Neural cell (in vitro differentiated cells): ENCODE measurements at regions not wholly inside any gene's neighbourhood (a gene's known extent, or its start where the extent isn't known, plus 50 kb on each side); places are given as distances from the start of the nearest gene placed in this dataset.
A peak's percentile ranks its signal among the peaks of the same experiment; 100 is the strongest.

ENCODE experiments used
- H2AFZ ChIP-seq: fragments of 200-600, 300-800 bp; sonication (generic), shearing (Covaris generic); 2 replicates; pipeline ENCODE4 v1.6.0; 2014; ENCODE audit warnings: low read depth, mild to moderate bottlenecking, antibody characterized with exemption, low read length, moderate library complexity
- H3F3A ChIP-seq: fragments of 200-600 bp; shearing (Covaris generic); 2 replicates; pipeline ENCODE4 v1.6.1; 2016; ENCODE audit warnings: mild to moderate bottlenecking, moderate library complexity, mixed read lengths, antibody characterized with exemption, low read length; ENCODE audit not compliant: insufficient read depth, poor library complexity, severe bottlenecking
- H3K27ac ChIP-seq: fragments of 200-600, 300-800 bp; sonication (generic), shearing (Covaris generic); 2 replicates; pipeline ENCODE4 v1.5.1; 2014; ENCODE audit warnings: mild to moderate bottlenecking, low read length, moderate library complexity
- H3K27me3 ChIP-seq: fragments of 300-800, 200-600 bp; sonication (generic), shearing (Covaris generic); 2 replicates; pipeline ENCODE4 v1.6.0; 2014; ENCODE audit warnings: mild to moderate bottlenecking, low read depth, low read length, moderate library complexity; ENCODE audit not compliant: insufficient read depth
- H3K36me3 ChIP-seq: fragments of 300-800, 200-600 bp; sonication (generic), shearing (Covaris generic); 2 replicates; pipeline ENCODE4 v1.5.1; 2014; ENCODE audit warnings: mild to moderate bottlenecking, antibody characterized with exemption, low read length, moderate library complexity; ENCODE audit not compliant: insufficient read depth
- H3K4me2 ChIP-seq: fragments of 300-800, 200-600 bp; sonication (generic), shearing (Covaris generic); 2 replicates; pipeline ENCODE4 v1.6.0; 2014; ENCODE audit warnings: mild to moderate bottlenecking, low read length
- H3K4me3 ChIP-seq: fragments of 300-800, 200-600 bp; sonication (generic), shearing (Covaris generic); 2 replicates; pipeline ENCODE4 v1.5.1; 2014; ENCODE audit warnings: mild to moderate bottlenecking, low read length, moderate library complexity
- H3K79me2 ChIP-seq: fragments of 200-600 bp; shearing (Covaris generic); replicated peaks from 2 replicates; pipeline ENCODE4 v1.6.0; 2014; ENCODE audit warnings: mild to moderate bottlenecking, low read length, moderate library complexity; ENCODE audit not compliant: insufficient read depth
- H3K9ac ChIP-seq: fragments of 300-800, 200-600 bp; sonication (generic), shearing (Covaris generic); 2 replicates; pipeline ENCODE4 v1.6.1; 2016; ENCODE audit warnings: mild to moderate bottlenecking, low read length, mixed read lengths
- H3K9me2 ChIP-seq: fragments of 200-600 bp; shearing (Covaris generic); 2 replicates; pipeline ENCODE4 v1.6.1; 2016; ENCODE audit warnings: mild to moderate bottlenecking, low read length, mixed read lengths; ENCODE audit not compliant: insufficient read depth
- H3K9me3 ChIP-seq: fragments of 200-600, 300-800 bp; sonication (generic), shearing (Covaris generic); 2 replicates; pipeline ENCODE4 v1.6.1; 2016; ENCODE audit warnings: mild to moderate bottlenecking, mixed run types, low read length, moderate library complexity, mixed read lengths
- H4K20me1 ChIP-seq: fragments of 200-600 bp; shearing (Covaris generic); 2 replicates; pipeline ENCODE4 v1.6.1; 2016; ENCODE audit warnings: mild to moderate bottlenecking, mixed run types; ENCODE audit not compliant: insufficient read depth
- EP300 ChIP-seq: fragments of 450-650 bp; conservative IDR thresholded peaks from 2 replicates; pipeline ENCODE4 v1.6.1; 2014; ENCODE audit warnings: antibody characterized with exemption, mild to moderate bottlenecking, moderate library complexity; ENCODE audit not compliant: poor library complexity, severe bottlenecking
- MXI1 ChIP-seq: fragments of 450-650 bp; conservative IDR thresholded peaks from 2 replicates; pipeline ENCODE4 v1.6.1; 2014; ENCODE audit warnings: antibody characterized with exemption, mild to moderate bottlenecking; ENCODE audit not compliant: poor library complexity, severe bottlenecking
- POLR2AphosphoS5 ChIP-seq: IDR thresholded peaks from 2 replicates; pipeline ENCODE4 v1.6.1; 2012
- RAD21 ChIP-seq: fragments of 450-650 bp; conservative IDR thresholded peaks from 2 replicates; pipeline ENCODE4 v1.6.1; 2014; ENCODE audit warnings: antibody characterized with exemption, mild to moderate bottlenecking, moderate library complexity
- SMC3 ChIP-seq: fragments of 450-650 bp; conservative IDR thresholded peaks from 2 replicates; pipeline ENCODE4 v1.6.1; 2014; ENCODE audit warnings: antibody characterized with exemption, mild to moderate bottlenecking, moderate library complexity; ENCODE audit not compliant: poor library complexity
- TF ChIP-seq, protein P1 (sequence below): IDR thresholded peaks from 2 replicates; pipeline ENCODE4 v1.6.1; 2012; ENCODE audit warnings: borderline replicate concordance

GRCh38 chr6:113564371-113565171 is 292.6 kb upstream of the MARCKS start:
- Histone ChIP-seq H3K79me2 (no peaks in the 10 kb centered on the region), H3K4me3 (peak overlapping the region; percentile 48), H3F3A (no peaks in the 10 kb centered on the region), H2AFZ (no peak overlapping the region), H3K27ac (no peak overlapping the region), H3K9ac (no peak overlapping the region), H3K9me2 (no peaks in the 10 kb centered on the region), H3K9me3 (no peaks in the 10 kb centered on the region), H3K27me3 (no peaks in the 10 kb centered on the region), H4K20me1 (no peaks in the 10 kb centered on the region), H3K4me2 (peak overlapping the region; percentile 12), H3K36me3 (no peaks in the 10 kb centered on the region)
- TF ChIP-seq MXI1 (no peak), EP300 (peak; percentile 13), SMC3 (peak; percentile 16), RAD21 (peak; percentile 31), POLR2AphosphoS5 (no peak)

DNA sequence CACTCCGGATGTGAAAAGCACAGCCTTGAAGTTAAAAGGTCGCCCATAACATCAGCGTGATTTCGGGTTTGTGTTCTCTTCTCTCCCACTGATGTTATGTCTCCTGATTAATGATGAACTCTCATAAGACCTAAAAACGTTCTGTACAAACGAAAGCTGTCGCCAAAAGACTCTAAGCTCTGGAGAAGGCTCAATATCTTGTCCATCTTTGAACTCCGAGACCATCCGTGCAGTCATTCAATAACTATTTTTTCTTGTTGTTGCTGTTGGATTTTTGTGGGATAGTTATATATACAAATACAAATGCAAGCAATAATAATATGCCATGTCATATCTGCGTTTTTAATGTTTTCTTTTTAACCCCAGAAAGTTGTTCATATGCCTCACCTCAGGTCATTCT is 291.8 kb upstream of the MARCKS start:
- no peaks in the 10 kb centered on the region for H3K36me3 ChIP-seq
- no peaks in the 10 kb centered on the region for H3K9me2 ChIP-seq
- H3F3A ChIP-seq: no peaks in the 10 kb centered on the region
- H3K4me3 ChIP-seq: peak overlapping the region; percentile 48
- TF ChIP-seq POLR2AphosphoS5: no peak
- TF ChIP-seq SMC3: no peak
- TF ChIP-seq EP300: no peak
- no peak for TF ChIP-seq MXI1
- TF ChIP-seq, protein P1, sequence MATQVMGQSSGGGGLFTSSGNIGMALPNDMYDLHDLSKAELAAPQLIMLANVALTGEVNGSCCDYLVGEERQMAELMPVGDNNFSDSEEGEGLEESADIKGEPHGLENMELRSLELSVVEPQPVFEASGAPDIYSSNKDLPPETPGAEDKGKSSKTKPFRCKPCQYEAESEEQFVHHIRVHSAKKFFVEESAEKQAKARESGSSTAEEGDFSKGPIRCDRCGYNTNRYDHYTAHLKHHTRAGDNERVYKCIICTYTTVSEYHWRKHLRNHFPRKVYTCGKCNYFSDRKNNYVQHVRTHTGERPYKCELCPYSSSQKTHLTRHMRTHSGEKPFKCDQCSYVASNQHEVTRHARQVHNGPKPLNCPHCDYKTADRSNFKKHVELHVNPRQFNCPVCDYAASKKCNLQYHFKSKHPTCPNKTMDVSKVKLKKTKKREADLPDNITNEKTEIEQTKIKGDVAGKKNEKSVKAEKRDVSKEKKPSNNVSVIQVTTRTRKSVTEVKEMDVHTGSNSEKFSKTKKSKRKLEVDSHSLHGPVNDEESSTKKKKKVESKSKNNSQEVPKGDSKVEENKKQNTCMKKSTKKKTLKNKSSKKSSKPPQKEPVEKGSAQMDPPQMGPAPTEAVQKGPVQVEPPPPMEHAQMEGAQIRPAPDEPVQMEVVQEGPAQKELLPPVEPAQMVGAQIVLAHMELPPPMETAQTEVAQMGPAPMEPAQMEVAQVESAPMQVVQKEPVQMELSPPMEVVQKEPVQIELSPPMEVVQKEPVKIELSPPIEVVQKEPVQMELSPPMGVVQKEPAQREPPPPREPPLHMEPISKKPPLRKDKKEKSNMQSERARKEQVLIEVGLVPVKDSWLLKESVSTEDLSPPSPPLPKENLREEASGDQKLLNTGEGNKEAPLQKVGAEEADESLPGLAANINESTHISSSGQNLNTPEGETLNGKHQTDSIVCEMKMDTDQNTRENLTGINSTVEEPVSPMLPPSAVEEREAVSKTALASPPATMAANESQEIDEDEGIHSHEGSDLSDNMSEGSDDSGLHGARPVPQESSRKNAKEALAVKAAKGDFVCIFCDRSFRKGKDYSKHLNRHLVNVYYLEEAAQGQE: no peak
- H4K20me1 ChIP-seq: no peaks in the 10 kb centered on the region
- H3K79me2 ChIP-seq: no peaks in the 10 kb centered on the region
- H2AFZ ChIP-seq: no peak overlapping the region
- no peaks in the 10 kb centered on the region for H3K9me3 ChIP-seq
- H3K4me2 ChIP-seq: peak overlapping the region; percentile 12
- H3K27ac ChIP-seq: no peak overlapping the region
- H3K27me3 ChIP-seq: no peaks in the 10 kb centered on the region
- no peak overlapping the region for H3K9ac ChIP-seq

DNA sequence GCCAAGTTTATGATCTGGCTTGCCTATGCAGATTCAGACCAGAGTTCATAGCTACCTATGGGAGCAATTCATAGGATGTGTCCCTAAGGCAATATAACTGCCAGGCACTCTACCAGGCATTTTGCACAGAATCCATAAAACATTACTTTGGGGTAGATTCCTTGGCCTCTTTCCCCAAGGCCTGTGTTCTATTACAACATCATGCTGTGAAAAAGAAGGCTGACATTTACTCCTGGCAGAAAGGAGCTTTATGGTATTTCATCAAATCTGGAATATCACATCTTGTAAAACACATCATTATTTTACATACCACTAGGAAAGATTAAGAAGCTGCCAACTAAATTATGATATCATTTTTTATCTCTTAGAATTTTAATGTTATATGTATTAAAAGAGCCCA is 287.0 kb upstream of the MARCKS start:
- no peaks in the 10 kb centered on the region for H3K36me3 ChIP-seq
- H3K4me2 ChIP-seq: no peak overlapping the region
- no peak overlapping the region for H3K4me3 ChIP-seq
- peak overlapping the region; percentile 10 for H3K27ac ChIP-seq
- H3K9me2 ChIP-seq: no peaks in the 10 kb centered on the region
- H3K27me3 ChIP-seq: no peaks in the 10 kb centered on the region
- H3K9ac ChIP-seq: no peak overlapping the region
- no peaks in the 10 kb centered on the region for H4K20me1 ChIP-seq
- H3K9me3 ChIP-seq: no peaks in the 10 kb centered on the region
- H2AFZ ChIP-seq: no peak overlapping the region
- no peaks in the 10 kb centered on the region for H3K79me2 ChIP-seq
- no peaks in the 10 kb centered on the region for H3F3A ChIP-seq
- TF ChIP-seq, protein P1: no peak
